Renal cortical epithelial cell (primary cell): ENCODE measurements at regions not wholly inside any gene's neighbourhood (a gene's known extent, or its start where the extent isn't known, plus 50 kb on each side); places are given as distances from the start of the nearest gene placed in this dataset.

Experiments
- DNase-seq: peaks from one replicate; pipeline ENCODE4 v3.0.0-alpha.2; 2011; ENCODE audit warnings: low read depth

GRCh38 chr9:105912863-105913516 is 218.6 kb downstream of the TMEM38B start:
- peak; percentile 22 for DNase-seq

DNA sequence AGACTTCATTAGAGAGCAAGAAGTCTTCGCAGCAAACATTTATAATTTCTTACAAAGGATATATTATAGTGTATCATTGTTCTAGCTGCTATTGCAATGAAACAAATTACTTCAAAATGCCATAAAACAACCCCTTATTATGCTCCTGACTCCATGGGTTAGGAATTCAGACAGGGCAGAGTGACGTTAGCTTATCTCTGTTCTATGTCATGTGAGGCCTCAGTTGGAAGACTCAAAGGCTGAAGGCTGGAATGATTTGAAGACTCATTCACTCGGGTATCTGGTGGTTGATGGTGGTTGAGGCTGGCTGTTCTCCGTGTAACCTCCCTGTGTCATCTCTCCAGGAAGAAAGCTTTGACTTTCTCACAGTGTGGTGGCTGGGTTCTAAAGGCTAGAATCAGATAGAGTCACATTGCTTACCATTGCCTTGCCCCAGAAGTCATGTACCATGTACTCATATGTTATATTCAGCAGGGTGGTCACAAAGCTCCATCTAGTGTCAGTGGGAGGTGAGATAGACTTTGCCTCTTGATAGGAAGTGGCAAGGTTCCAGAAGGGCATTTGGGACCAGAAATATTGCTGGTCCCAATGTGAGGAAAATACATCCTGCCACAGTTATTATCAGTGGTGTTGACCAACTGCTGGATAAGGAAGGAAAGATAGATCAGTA is 226.9 kb downstream of the TMEM38B start:
- no peak for DNase-seq

- no peak for DNase-seq
Measured at GRCh38 chr9:105928416-105928815, 234.1 kb downstream of the TMEM38B start.

DNA sequence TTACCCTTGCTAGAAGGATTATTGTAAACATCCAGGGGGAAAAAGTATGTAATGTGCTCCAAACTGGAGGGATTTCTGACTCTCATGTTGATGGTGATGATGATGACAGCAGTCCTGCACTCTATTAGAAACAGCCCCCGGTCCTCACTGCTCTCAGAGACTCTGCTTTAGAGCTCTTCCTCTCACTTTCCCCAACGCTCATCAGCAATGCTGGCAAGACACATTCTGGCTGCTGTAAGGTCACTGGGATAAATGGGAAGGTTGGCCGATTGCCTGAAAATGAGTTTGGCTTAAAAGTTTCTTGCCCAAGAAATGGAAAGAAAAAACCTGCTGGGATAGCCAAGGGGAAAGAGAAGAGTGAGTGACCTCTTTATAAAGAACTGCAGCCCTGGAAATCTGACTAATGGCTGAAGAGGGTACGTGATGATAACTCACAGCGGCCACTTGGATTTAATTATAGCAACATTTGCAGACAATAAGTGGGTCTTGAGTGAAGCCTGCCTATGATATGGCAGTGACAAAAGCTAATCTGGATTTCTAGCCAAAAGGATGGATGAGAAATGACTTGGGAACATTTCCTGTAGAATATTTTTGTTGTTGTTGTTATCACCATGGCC is 235.8 kb downstream of the TMEM38B start:
- DNase-seq = no peak

GRCh38 chr9:105932276-105932675 is 237.9 kb downstream of the TMEM38B start:
- no peak for DNase-seq

- DNase-seq = no peak
Measured at GRCh38 chr9:105950448-105950847, 256.1 kb downstream of the TMEM38B start.

DNA sequence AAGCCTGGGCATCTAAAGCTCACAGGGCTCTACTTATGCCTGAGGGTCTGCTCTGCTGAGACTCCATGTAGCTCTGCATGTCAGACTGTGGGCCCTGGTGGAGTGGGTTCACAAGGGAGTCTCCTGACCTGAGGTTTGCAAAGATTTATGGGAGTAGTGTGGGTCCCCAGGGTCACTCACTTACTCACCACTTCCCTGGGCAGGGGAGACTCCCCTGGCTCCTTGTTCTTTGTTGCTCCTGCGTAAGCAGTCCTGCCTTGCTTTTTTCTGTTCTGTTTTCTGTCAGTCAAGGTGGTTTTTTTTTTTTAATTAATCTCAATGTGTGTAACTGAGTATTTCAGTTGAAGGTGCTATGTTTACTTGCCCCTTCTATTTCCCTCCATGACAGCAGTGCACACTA is 256.6 kb downstream of the TMEM38B start:
- DNase-seq = no peak

DNA sequence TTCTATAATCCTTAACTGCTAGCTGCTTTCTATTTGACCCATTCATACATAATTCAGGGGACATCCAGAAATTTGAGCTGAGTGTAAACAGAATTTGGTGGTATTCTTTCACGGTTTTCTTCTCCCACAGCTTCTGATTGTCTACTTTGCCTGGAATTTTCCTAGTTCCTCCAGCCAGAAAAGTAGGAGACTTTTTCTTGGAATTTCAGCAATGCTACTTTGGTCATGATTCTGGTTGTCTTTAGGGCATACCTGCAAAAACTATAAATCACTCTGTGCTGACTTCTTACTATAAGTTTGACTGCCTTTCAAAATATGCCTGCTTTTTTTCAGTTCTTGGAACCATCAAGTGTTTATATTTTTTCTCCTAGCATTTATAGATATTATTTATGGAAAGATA is 260.2 kb downstream of the TMEM38B start:
- peak; percentile 36 for DNase-seq

- peak; percentile 95 for DNase-seq
Measured at GRCh38 chr9:105957830-105958229, 263.5 kb downstream of the TMEM38B start.

DNA sequence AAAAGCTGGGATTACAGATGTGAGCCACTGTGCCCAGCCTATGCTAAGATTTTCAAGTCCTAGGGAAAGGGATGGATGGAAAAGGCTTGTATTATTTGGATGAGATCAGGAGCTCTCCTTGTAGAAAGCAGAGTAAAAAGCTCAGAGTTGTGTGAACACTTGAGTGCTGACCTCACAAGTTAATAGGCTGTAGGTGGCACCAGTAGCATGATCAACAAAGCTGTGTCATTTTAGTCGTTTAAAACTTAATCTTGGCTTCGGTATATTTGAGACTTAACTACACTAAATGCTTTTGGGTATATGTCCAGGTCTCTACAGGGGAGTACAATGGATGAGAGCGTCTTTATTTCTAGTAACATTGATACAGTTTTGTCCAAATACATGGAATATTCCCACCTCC is 264.2 kb downstream of the TMEM38B start:
- DNase-seq = peak; percentile 43

GRCh38 chr9:105959531-105959930 is 265.2 kb downstream of the TMEM38B start:
- peak; percentile 97 for DNase-seq

GRCh38 chr9:105963343-105964099 is 269.2 kb downstream of the TMEM38B start:
- peak; percentile 67 for DNase-seq

GRCh38 chr9:105964156-105964555 is 269.8 kb downstream of the TMEM38B start:
- DNase-seq = no peak

DNA sequence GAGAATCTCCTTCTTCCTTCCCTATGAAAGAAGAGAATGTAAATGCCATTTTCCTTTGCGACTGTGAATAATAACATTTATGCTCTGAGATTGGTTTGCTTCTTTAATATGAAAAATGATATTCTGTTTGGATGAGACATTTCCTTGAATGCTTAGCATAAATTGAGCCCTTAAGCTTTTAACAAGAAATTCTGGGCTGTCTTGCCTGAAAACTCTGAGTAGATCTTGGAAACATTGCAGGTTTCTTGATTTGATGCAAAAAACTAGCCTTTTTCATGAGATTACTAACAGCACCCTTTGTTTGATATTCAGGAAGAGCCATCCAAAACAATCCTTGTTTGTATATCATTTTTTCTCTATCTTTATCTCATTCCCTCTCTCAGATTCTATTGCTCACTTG is 272.5 kb downstream of the TMEM38B start:
- no peak for DNase-seq

DNA sequence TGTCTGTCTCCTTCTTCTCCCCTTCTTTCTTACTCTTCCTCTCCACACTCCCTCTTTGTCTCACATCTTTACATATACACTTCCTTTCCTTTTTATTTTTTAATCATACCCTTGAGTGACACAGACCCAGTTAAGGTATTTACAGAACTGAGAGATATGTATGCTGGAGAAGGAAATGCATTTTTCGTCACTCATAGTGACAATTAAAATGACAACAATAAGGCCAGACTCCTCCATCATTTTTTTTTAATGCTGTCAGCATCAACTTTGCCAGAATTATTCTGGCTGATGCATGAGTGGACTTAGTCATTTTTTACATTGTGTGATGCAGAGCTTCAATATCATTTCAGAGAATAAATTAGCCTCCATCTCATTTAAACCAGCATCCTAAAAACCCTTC is 272.9 kb downstream of the TMEM38B start:
- no peak for DNase-seq

DNA sequence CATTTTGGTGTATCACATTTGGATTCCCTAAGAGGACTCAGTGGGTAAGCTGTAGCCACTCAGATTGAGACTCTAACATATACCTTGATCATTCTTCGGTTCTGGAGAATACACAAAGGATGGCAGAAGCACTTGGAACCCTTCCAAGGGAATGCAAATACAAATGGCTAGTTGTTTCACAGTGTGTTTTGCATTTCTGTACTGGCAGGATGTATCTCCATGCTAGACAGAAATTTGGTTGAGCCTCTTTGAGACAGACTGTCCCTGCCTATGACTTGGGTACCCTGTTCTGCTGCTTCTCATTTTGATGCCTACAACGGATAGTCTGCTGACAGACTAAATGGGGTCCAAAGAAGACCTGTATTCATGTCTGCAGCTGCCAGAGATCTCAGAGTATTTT is 273.5 kb downstream of the TMEM38B start:
- DNase-seq = no peak

GRCh38 chr9:105968811-105969466 is 274.6 kb downstream of the TMEM38B start:
- DNase-seq = no peak

DNA sequence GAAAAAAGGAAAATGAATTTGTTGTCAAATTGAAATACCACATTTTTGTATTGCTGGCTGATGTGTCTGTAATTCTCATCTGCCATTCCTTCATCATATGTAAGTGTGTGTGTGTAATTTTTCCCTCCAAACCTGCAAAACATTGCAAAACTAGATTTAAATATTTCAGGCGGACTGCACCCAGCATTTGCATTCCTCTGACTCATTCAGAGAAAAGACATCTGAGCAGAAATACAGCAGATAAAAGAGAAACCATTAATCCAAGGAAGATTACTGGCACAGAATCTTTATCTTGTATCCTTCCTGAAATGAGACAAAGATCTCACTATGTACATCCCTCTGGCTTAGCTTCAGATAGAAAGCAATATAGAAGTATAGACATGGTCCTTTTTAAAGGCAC is 275.3 kb downstream of the TMEM38B start:
- DNase-seq = no peak

GRCh38 chr9:105971986-105972385 is 277.6 kb downstream of the TMEM38B start:
- no peak for DNase-seq

- no peak for DNase-seq
Measured at GRCh38 chr9:105972466-105973204, 278.3 kb downstream of the TMEM38B start.

GRCh38 chr9:105973951-105974351 is 279.6 kb downstream of the TMEM38B start:
- no peak for DNase-seq
